Endothelial cell of umbilical vein (primary cell): ENCODE measurements at regions not wholly inside any gene's neighbourhood (a gene's known extent, or its start where the extent isn't known, plus 50 kb on each side); places are given as distances from the start of the nearest gene placed in this dataset.
"Not testable (repeated sequence)": the region's sequence is repeated elsewhere in the genome, so short reads cannot be mapped to it uniquely, and the experiment has no call there.

ENCODE experiments used
- BruUV-seq: library from RNA; stranded (reverse); fragments of 400-500 nt; replicated peaks from 2 replicates; lab custom pipeline; 2021; lab: Mats Ljungman, UMichigan
- CTCF ChIA-PET: fragments of 300-600, 350-600 bp; sonication (Branson Sonifier 250); formaldehyde crosslinking; loops from one replicate; lab custom pipeline; 2021; ENCODE audit warnings: antibody characterized with exemption, inconsistent platforms; lab: Charles Lee
- POLR2A ChIA-PET: fragments of 300-600, 350-600 bp; sonication (Branson Sonifier 250); formaldehyde crosslinking; loops from one replicate; lab custom pipeline; 2021; ENCODE audit warnings: antibody characterized with exemption, inconsistent platforms; lab: Charles Lee
- DNase-seq: peaks from one replicate; pipeline ENCODE4 v3.0.0-alpha.2; 2011; ENCODE audit warnings: low read depth, low spot score
- FAIRE-seq: peaks from 2 replicates; lab custom pipeline; 2011; peaks lifted over from hg19 to GRCh38; lab: Jason Lieb, UNC
- H2AFZ ChIP-seq: 2 replicates; pipeline ENCODE4 v1.6.0; 2012; ENCODE audit warnings: low read depth, low read length, control low read depth, inconsistent platforms
- H3K27ac ChIP-seq: 2 replicates; pipeline ENCODE4 v1.5.1; 2011; ENCODE audit warnings: low read depth, mild to moderate bottlenecking, control low read depth, low read length, moderate library complexity; ENCODE audit not compliant: insufficient read depth
- H3K27me3 ChIP-seq, 2 experiments: 2 replicates each; pipeline versions ENCODE4 v1.6.0 to v1.6.1; 2011; ENCODE audit warnings: low read length in 2 of 2, mixed read lengths in 1 of 2; ENCODE audit not compliant: control insufficient read depth in 2 of 2, insufficient read depth in 2 of 2
- H3K36me3 ChIP-seq, 2 experiments: 2 replicates in 1 of 2; 3 replicates in 1 of 2; pipeline ENCODE4 v1.5.1; 2011; ENCODE audit warnings: low read length in 2 of 2, mild to moderate bottlenecking in 1 of 2, moderate library complexity in 1 of 2; ENCODE audit not compliant: control insufficient read depth in 2 of 2, insufficient read depth in 2 of 2; ENCODE audit errors: extremely low read depth in 1 of 2
- H3K4me1 ChIP-seq: 3 replicates; pipeline ENCODE4 v1.5.1; 2011; ENCODE audit warnings: mild to moderate bottlenecking, low read length; ENCODE audit not compliant: control insufficient read depth, insufficient read depth; ENCODE audit errors: extremely low read depth
- H3K4me2 ChIP-seq: 2 replicates; pipeline ENCODE4 v1.6.1; 2011; ENCODE audit warnings: low read length, control low read depth, mixed read lengths; ENCODE audit not compliant: insufficient read depth
- H3K4me3 ChIP-seq, 3 experiments: fragments of 200-600 bp in 1 of 3; sonication (generic), shearing (Covaris generic) in 1 of 3; replicated peaks in 1 of 3; 2 replicates each; pipeline ENCODE4 v1.5.1; 2011 to 2016; ENCODE audit warnings: control low read depth in 3 of 3, low read length in 3 of 3, mild to moderate bottlenecking in 2 of 3, inconsistent platforms in 1 of 3, low read depth in 1 of 3, moderate library complexity in 1 of 3; ENCODE audit not compliant: insufficient read depth in 1 of 3
- H3K79me2 ChIP-seq: 2 replicates; pipeline ENCODE4 v1.6.0; 2012; ENCODE audit warnings: low read length, inconsistent platforms; ENCODE audit not compliant: control insufficient read depth, insufficient read depth
- H3K9ac ChIP-seq: replicated peaks from 2 replicates; pipeline ENCODE3; 2011; ENCODE audit warnings: low read length, control low read depth; ENCODE audit not compliant: insufficient read depth; ENCODE audit errors: extremely low read depth
- H3K9me1 ChIP-seq: replicated peaks from 3 replicates; pipeline ENCODE4 v1.6.0; 2011; ENCODE audit warnings: mild to moderate bottlenecking, low read length; ENCODE audit not compliant: control insufficient read depth, insufficient read depth; ENCODE audit errors: extremely low read depth
- H3K9me3 ChIP-seq: replicated peaks from 2 replicates; pipeline ENCODE4 v1.5.1; 2012; ENCODE audit warnings: low read length, inconsistent platforms; ENCODE audit not compliant: control insufficient read depth, insufficient read depth
- H4K20me1 ChIP-seq: replicated peaks from 2 replicates; pipeline ENCODE3; 2011; ENCODE audit warnings: mild to moderate bottlenecking, low read length; ENCODE audit not compliant: control insufficient read depth, insufficient read depth; ENCODE audit errors: extremely low read depth
- JUN ChIP-seq: IDR thresholded peaks from 2 replicates; pipeline ENCODE4 v1.6.1; 2011; ENCODE audit warnings: borderline replicate concordance, low read depth; ENCODE audit not compliant: insufficient read length, insufficient read depth
- MYC ChIP-seq: IDR thresholded peaks from one replicate; pipeline ENCODE4 v1.6.1; 2011; ENCODE audit warnings: mild to moderate bottlenecking, low read depth, low read length
- POLR2A ChIP-seq: IDR thresholded peaks from 2 replicates; pipeline ENCODE4 v1.6.1; 2012; ENCODE audit warnings: low read depth, mild to moderate bottlenecking, control low read depth, low read length
- POLR2AphosphoS5 ChIP-seq: IDR thresholded peaks from 2 replicates; pipeline ENCODE4 v1.6.1; 2012; ENCODE audit warnings: low read depth, mild to moderate bottlenecking, control low read depth, low read length, moderate library complexity; ENCODE audit not compliant: insufficient read depth
- dilution Hi-C: fragments of 300-500 bp; cut with MboI; formaldehyde crosslinking; loops from one replicate; pipeline ENCODE4 v1.15.0; 2019; ENCODE audit warnings: low sequenced_read_pairs; ENCODE audit not compliant: extremely low pct_ligation_motif_present
- intact Hi-C: fragments of 100-400 bp; cut with micrococcal nuclease; formaldehyde crosslinking; loops from one replicate; pipeline ENCODE4 v1.10.0; 2022
- TF ChIP-seq, protein P1 (sequence below), 2 donors: IDR thresholded peaks; 1 replicate in 1 of 2; 2 replicates in 1 of 2; pipeline ENCODE4 v1.5.1; 2011; ENCODE audit warnings: low read length in 2 of 2, mild to moderate bottlenecking in 2 of 2, moderate library complexity in 2 of 2, control low read depth in 1 of 2, inconsistent platforms in 1 of 2, low read depth in 1 of 2; ENCODE audit not compliant: insufficient read depth in 1 of 2; ENCODE audit errors: extremely low read depth in 1 of 2

DNA sequence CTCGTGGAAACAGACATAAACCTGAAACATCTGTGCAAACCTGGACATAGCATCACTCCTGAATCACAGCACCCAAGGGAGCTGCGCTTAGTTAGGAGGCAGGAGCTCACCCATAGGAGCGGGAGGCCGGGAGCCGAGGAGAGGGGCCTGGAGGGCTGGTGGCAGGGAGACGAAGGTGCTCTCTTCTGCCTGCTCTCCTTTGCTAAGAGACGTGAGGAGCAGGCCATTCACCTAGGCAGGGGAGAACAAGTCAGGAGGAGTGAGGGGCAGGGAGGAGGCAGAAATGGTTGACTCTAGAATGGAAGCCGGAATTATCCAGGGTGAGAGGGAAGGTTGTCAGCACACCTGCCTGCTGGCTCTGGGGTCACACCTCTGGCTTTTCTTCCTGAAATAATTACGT, 398.4 kb upstream of the IRX2 start:
- H3K79me2 ChIP-seq, result no peaks in the 10 kb centered on the region
- H3K4me3 ChIP-seq, result no peak overlapping the region
- no peaks in the 10 kb centered on the region for H4K20me1 ChIP-seq
- DNase-seq, result no peak
- no peak overlapping the region for H3K9ac ChIP-seq
- no peak for FAIRE-seq
- H3K27me3 ChIP-seq, result no peaks in the 10 kb centered on the region
- H2AFZ ChIP-seq, result no peak overlapping the region
- no peaks in the 10 kb centered on the region for H3K9me1 ChIP-seq
- ChIA-PET POLR2A (no interaction called here), CTCF (no interaction called here)
- no TSS peak for BruUV-seq
- intact Hi-C loops (no loop called here), dilution Hi-C loops (no loop called here)
- no peaks in the 10 kb centered on the region for H3K4me1 ChIP-seq
- H3K36me3 ChIP-seq, result no peaks in the 10 kb centered on the region
- no peak overlapping the region for H3K27ac ChIP-seq
- TF ChIP-seq MYC, result no peak
- no peak for TF ChIP-seq JUN
- TF ChIP-seq, protein P1, sequence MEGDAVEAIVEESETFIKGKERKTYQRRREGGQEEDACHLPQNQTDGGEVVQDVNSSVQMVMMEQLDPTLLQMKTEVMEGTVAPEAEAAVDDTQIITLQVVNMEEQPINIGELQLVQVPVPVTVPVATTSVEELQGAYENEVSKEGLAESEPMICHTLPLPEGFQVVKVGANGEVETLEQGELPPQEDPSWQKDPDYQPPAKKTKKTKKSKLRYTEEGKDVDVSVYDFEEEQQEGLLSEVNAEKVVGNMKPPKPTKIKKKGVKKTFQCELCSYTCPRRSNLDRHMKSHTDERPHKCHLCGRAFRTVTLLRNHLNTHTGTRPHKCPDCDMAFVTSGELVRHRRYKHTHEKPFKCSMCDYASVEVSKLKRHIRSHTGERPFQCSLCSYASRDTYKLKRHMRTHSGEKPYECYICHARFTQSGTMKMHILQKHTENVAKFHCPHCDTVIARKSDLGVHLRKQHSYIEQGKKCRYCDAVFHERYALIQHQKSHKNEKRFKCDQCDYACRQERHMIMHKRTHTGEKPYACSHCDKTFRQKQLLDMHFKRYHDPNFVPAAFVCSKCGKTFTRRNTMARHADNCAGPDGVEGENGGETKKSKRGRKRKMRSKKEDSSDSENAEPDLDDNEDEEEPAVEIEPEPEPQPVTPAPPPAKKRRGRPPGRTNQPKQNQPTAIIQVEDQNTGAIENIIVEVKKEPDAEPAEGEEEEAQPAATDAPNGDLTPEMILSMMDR (IDR thresholded peaks at IDR 0.05; ENCODE audit: extremely low read depth in 1 of 2, insufficient read depth in 1 of 2, low read depth in 1 of 2, low read length in 2 of 2), result no peak
- no peak for TF ChIP-seq POLR2A
- no peak for TF ChIP-seq POLR2AphosphoS5
- peaks cover 4% of the 10 kb centered on the region for H3K9me3 ChIP-seq
- H3K4me2 ChIP-seq, result no peak overlapping the region

DNA sequence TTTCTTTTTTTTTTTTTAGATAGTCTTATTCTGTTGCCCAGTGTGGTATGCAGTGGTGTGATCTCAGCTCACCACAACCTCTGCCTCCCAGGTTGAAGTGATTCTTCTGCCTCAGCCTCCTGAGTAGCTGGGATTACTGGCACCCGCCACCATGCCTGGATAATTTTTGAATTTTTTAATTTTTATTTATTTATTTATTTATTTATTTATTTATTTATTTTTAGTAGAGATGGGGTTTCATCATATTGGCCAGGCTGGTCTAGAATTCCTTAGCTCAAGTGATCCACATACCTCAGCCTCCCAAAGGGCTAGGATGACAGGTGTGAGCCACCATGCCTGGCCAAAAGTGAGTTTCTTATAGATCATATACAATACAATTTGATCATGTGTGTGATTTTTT, 395.9 kb upstream of the IRX2 start:
- intact Hi-C loops, result not testable (repeated sequence)

More for the DNA sequence above, 395.9 kb upstream of the IRX2 start:
- H3K79me2 ChIP-seq, DNase-seq, H3K9ac ChIP-seq, H3K9me1 ChIP-seq, FAIRE-seq, CTCF ChIA-PET, H3K4me3 ChIP-seq, dilution Hi-C loops, H4K20me1 ChIP-seq, H3K27ac ChIP-seq, H3K27me3 ChIP-seq, POLR2A ChIA-PET, H3K4me2 ChIP-seq, BruUV-seq, H2AFZ ChIP-seq, H3K9me3 ChIP-seq, H3K4me1 ChIP-seq, H3K36me3 ChIP-seq: not testable (repeated sequence)
